Body of pancreas (tissue), 4 donors: ENCODE measurements at regions not wholly inside any gene's neighbourhood (a gene's known extent, or its start where the extent isn't known, plus 50 kb on each side); places are given as distances from the start of the nearest gene placed in this dataset.

Source experiments
- ATAC-seq: fragments of 150-250 bp; one replicate; pipeline ENCODE4 v1.9.1; 2016
- DNase-seq, 4 donors: peaks; one replicate each; pipeline ENCODE4 v3.0.0-alpha.2; 2019
- H3K27ac ChIP-seq, 4 donors: fragments of 200-600 bp; sonication (generic); 1 replicate in 3 of 4; 2 replicates in 1 of 4; pipeline versions ENCODE4 v1.5.1 to v1.6.1; 2016 to 2019; ENCODE audit warnings: mild to moderate bottlenecking in 1 of 4, mixed read lengths in 1 of 4, moderate library complexity in 1 of 4
- H3K27me3 ChIP-seq, 2 donors: fragments of 200-600 bp; sonication (generic); one replicate each; pipeline ENCODE4 v1.6.0; 2016; ENCODE audit warnings: mild to moderate bottlenecking in 1 of 2
- H3K36me3 ChIP-seq, 2 donors: fragments of 200-600 bp; sonication (generic); replicated peaks in 1 of 2; 2 replicates each; pipeline ENCODE4 v1.5.1; 2016; ENCODE audit warnings: low read depth in 2 of 2; ENCODE audit not compliant: insufficient read depth in 1 of 2
- H3K4me1 ChIP-seq: fragments of 200-600 bp; sonication (generic); one replicate; pipeline ENCODE4 v1.6.0; 2016
- H3K4me3 ChIP-seq, 2 donors: fragments of 200-600 bp; sonication (generic); 1 replicate in 1 of 2; 2 replicates in 1 of 2; pipeline ENCODE4 v1.5.1; 2016 to 2019
- H3K9me3 ChIP-seq, 3 donors: fragments of 200-600 bp; sonication (generic); 1 replicate in 2 of 3; 2 replicates in 1 of 3; pipeline ENCODE4 v1.5.1; 2016
- CTCF ChIP-seq, 7 experiments: fragments of 450-650 bp in 4 of 7; fragments of 200-600 bp in 3 of 7; sonication (generic) in 3 of 7; IDR thresholded peaks; one replicate each; pipeline ENCODE4 v1.5.1; 2016 to 2019; ENCODE audit warnings: antibody characterized with exemption in 7 of 7
- POLR2A ChIP-seq, 3 donors: fragments of 450-650 bp; IDR thresholded peaks; one replicate each; pipeline ENCODE4 v1.6.1; 2016; ENCODE audit warnings: antibody characterized with exemption in 3 of 3, mild to moderate bottlenecking in 2 of 3
- WGBS, 2 donors: methylation state at CpG; one replicate each; pipeline ENCODE4 v1.1.5; 2017; 5-methylcytosine and 5-hydroxymethylcytosine counted together
- intact Hi-C: fragments of 100-400 bp; cut with DNase I; formaldehyde crosslinking; loops from one replicate; pipeline ENCODE4 v1.15.1; 2023

- TF ChIP-seq POLR2A (IDR thresholded peaks at IDR 0.05), result no peak
- no peak for TF ChIP-seq CTCF (IDR thresholded peaks at IDR 0.05)
- H3K4me3 ChIP-seq, result no peak overlapping the region
- H3K27me3 ChIP-seq, result no peaks in the 10 kb centered on the region
- ATAC-seq (no peak), DNase-seq (peak in 3 of 4 donors; percentile 30 to 63 (median 48))
- peaks cover 0 to 6% (median 0%) of the 10 kb centered on the region in 3 donors for H3K9me3 ChIP-seq
- no peaks in the 10 kb centered on the region for H3K4me1 ChIP-seq
- no peak overlapping the region for H3K27ac ChIP-seq
- H3K36me3 ChIP-seq, result no peaks in the 10 kb centered on the region
- 74 to 78% methylated on average over 3 of the region's 3 CpGs for WGBS, 2 donors
- intact Hi-C loops, result no loop called here
Measured at GRCh38 chr2:38505779-38506178, 96.9 kb downstream of the HNRNPLL start.

- TF ChIP-seq CTCF (IDR thresholded peaks at IDR 0.05) (no peak), POLR2A (IDR thresholded peaks at IDR 0.05) (no peak)
- DNase-seq (no peak), ATAC-seq (no peak)
- H3K4me3 ChIP-seq, result no peak overlapping the region
- H3K36me3 ChIP-seq, result no peaks in the 10 kb centered on the region
- intact Hi-C loops, result no loop called here
- WGBS, 2 donors, result 85 to 95% methylated on average over 3 of the region's 3 CpGs
- no peak overlapping the region for H3K27ac ChIP-seq
- no peaks in the 10 kb centered on the region for H3K4me1 ChIP-seq
- no peaks in the 10 kb centered on the region for H3K27me3 ChIP-seq
- peaks cover 0 to 6% (median 0%) of the 10 kb centered on the region in 3 donors for H3K9me3 ChIP-seq
Measured at GRCh38 chr2:38504169-38504568, 98.6 kb downstream of the HNRNPLL start.

- no peaks in the 10 kb centered on the region for H3K4me1 ChIP-seq
- intact Hi-C loops, result no loop called here
- ATAC-seq (no peak), DNase-seq (no peak)
- no peaks in the 10 kb centered on the region for H3K36me3 ChIP-seq
- no peaks in the 10 kb centered on the region for H3K27me3 ChIP-seq
- TF ChIP-seq POLR2A (IDR thresholded peaks at IDR 0.05), result no peak
- TF ChIP-seq CTCF (IDR thresholded peaks at IDR 0.05), result no peak
- no peak overlapping the region for H3K27ac ChIP-seq
- 55 to 57% methylated on average over 1 of the region's 1 CpG for WGBS, 2 donors
- H3K4me3 ChIP-seq, result no peak overlapping the region
- H3K9me3 ChIP-seq, result peaks cover 0 to 6% (median 0%) of the 10 kb centered on the region in 3 donors
Measured at GRCh38 chr2:38502107-38502506, 100.6 kb downstream of the HNRNPLL start.

GRCh38 chr2:38500283-38500634 lies 102.5 kb downstream of the HNRNPLL start:
- Histone ChIP-seq H3K9me3 (peaks cover 0 to 6% (median 0%) of the 10 kb centered on the region in 3 donors), H3K27ac (no peak overlapping the region), H3K4me1 (no peaks in the 10 kb centered on the region), H3K36me3 (no peaks in the 10 kb centered on the region), H3K27me3 (no peaks in the 10 kb centered on the region), H3K4me3 (no peak overlapping the region)
- TF ChIP-seq POLR2A (IDR thresholded peaks at IDR 0.05), result no peak
- TF ChIP-seq CTCF (IDR thresholded peaks at IDR 0.05), result no peak
- intact Hi-C loops, result no loop called here
- WGBS, 2 donors, result 65 to 78% methylated on average over 12 of the region's 12 CpGs
- DNase-seq (no peak), ATAC-seq (no peak)

- ATAC-seq (no peak), DNase-seq (peak in 1 of 4 donors; percentile 4)
- H3K36me3 ChIP-seq, result no peaks in the 10 kb centered on the region
- H3K27me3 ChIP-seq, result no peaks in the 10 kb centered on the region
- peaks cover 0 to 6% (median 0%) of the 10 kb centered on the region in 3 donors for H3K9me3 ChIP-seq
- TF ChIP-seq CTCF (IDR thresholded peaks at IDR 0.05) (no peak), POLR2A (IDR thresholded peaks at IDR 0.05) (no peak)
- H3K4me3 ChIP-seq, result no peak overlapping the region
- no peaks in the 10 kb centered on the region for H3K4me1 ChIP-seq
- no peak overlapping the region for H3K27ac ChIP-seq
- intact Hi-C loops, result no loop called here
- WGBS, 2 donors, result 65 to 72% methylated on average over 9 of the region's 9 CpGs
Measured at GRCh38 chr2:38499548-38500282, 103.0 kb downstream of the HNRNPLL start.
